GM13977 (cell line): ENCODE measurements at regions not wholly inside any gene's neighbourhood (a gene's known extent, or its start where the extent isn't known, plus 50 kb on each side); places are given as distances from the start of the nearest gene placed in this dataset.

Experiments used
- DNase-seq: peaks from one replicate; pipeline ENCODE4 v3.0.0; 2012; ENCODE audit warnings: low spot score
- in situ Hi-C: fragments of 300-500 bp; cut with MboI; formaldehyde crosslinking; loops from one replicate; pipeline ENCODE4 v1.12.0; 2022; ENCODE audit warnings: low sequenced_read_pairs, low pct_unique_long_range_greater_than_20kb, mixed read lengths, inconsistent platforms; ENCODE audit not compliant: unreplicated experiment
- TF ChIP-seq, protein P1 (sequence below): IDR thresholded peaks from 2 replicates; pipeline ENCODE4 v1.5.1; 2012; ENCODE audit warnings: mild to moderate bottlenecking, control low read depth; ENCODE audit not compliant: insufficient read depth; ENCODE audit errors: extremely low read depth, missing control alignments

- TF ChIP-seq, protein P1, sequence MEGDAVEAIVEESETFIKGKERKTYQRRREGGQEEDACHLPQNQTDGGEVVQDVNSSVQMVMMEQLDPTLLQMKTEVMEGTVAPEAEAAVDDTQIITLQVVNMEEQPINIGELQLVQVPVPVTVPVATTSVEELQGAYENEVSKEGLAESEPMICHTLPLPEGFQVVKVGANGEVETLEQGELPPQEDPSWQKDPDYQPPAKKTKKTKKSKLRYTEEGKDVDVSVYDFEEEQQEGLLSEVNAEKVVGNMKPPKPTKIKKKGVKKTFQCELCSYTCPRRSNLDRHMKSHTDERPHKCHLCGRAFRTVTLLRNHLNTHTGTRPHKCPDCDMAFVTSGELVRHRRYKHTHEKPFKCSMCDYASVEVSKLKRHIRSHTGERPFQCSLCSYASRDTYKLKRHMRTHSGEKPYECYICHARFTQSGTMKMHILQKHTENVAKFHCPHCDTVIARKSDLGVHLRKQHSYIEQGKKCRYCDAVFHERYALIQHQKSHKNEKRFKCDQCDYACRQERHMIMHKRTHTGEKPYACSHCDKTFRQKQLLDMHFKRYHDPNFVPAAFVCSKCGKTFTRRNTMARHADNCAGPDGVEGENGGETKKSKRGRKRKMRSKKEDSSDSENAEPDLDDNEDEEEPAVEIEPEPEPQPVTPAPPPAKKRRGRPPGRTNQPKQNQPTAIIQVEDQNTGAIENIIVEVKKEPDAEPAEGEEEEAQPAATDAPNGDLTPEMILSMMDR: no peak
- peak; percentile 13 for DNase-seq
- in situ Hi-C loops: no loop called here
Observed at GRCh38 chr4:152220201-152220666, 315.7 kb downstream of the FBXW7 start.

- no peak for DNase-seq
- TF ChIP-seq, protein P1: no peak
- in situ Hi-C loops: no loop called here
Observed at GRCh38 chr4:152218576-152218975, 317.3 kb downstream of the FBXW7 start.

- TF ChIP-seq, protein P1: no peak
- in situ Hi-C loops: no loop called here
- DNase-seq: no peak
Observed at GRCh38 chr4:152217896-152218295, 318.0 kb downstream of the FBXW7 start.

DNA sequence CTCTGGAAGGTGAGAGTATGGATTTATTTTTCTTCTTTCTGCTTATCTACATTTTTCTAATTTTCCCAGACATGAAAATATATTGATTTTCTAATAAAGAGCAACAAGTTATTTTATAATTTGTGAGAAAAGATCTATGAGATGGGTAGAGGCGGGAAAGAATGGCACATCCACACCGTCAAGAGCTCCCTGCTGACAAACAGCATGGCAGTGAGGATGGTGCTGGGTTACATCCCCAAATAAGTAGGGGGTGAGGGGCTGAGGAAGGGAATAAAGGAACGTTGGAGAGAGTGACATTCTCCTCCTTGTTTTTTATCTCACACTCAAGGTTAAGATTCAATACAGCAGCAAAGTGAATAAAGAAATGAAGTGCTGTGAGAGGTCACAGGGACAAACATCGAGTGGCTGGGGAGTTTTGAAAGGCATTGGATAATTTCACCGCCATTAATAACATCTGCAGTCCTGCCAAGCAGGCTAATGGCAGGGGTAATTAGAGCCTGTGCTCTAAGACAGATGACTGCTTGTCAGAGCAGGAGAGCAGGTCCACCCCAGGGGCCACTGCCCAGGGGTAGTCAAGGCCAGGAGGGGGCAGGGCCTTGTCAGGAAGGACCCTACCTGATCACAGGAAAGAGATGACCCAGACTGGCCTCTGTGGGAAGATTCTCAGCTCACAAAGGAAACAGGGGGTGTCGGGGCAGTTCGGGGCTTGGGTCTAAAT, 323.8 kb downstream of the FBXW7 start:
- in situ Hi-C loops: no loop called here
- no peak for DNase-seq

GRCh38 chr4:152209772-152210493, 326.0 kb downstream of the FBXW7 start:
- TF ChIP-seq, protein P1: no peak
- in situ Hi-C loops: no loop called here
- no peak for DNase-seq

More for the DNA sequence above, 323.8 kb downstream of the FBXW7 start:
- TF ChIP-seq, protein P1: no peak

GRCh38 chr4:152207378-152207720, 328.5 kb downstream of the FBXW7 start:
- no peak for DNase-seq
- in situ Hi-C loops: no loop called here
- TF ChIP-seq, protein P1: no peak
